HEK293 (cell line): ENCODE measurements at regions not wholly inside any gene's neighbourhood (a gene's known extent, or its start where the extent isn't known, plus 50 kb on each side); places are given as distances from the start of the nearest gene placed in this dataset.

Experiments
- CTCF ChIA-PET: fragments of 350-600 bp; formaldehyde crosslinking; extraction: SDS; loops from one replicate; lab custom pipeline; 2021; ENCODE audit warnings: antibody characterized with exemption; lab: Yijun Ruan, JAX
- POLR2A ChIA-PET: fragments of 300-600 bp; formaldehyde crosslinking; extraction: SDS; loops from one replicate; lab custom pipeline; 2020; ENCODE audit warnings: antibody characterized with exemption, inconsistent platforms; lab: Yijun Ruan, JAX
- H3K27ac ChIP-seq: fragments of 200-500 bp; sonication (Bioruptor generic); 2 replicates; pipeline ENCODE4 v1.5.1; 2014; ENCODE audit warnings: low read depth, low read length, control low read depth, inconsistent platforms; ENCODE audit errors: extremely low read depth
- H3K36me3 ChIP-seq, 2 experiments: fragments of 200-500 bp in 1 of 2; sonication (Bioruptor generic) in 1 of 2; 1 replicate in 1 of 2; 2 replicates in 1 of 2; pipeline ENCODE4 v1.5.1; 2014 to 2017; ENCODE audit warnings: inconsistent platforms in 2 of 2, low read length in 2 of 2; ENCODE audit not compliant: control insufficient read depth in 2 of 2, insufficient read depth in 1 of 2
- H3K4me1 ChIP-seq: fragments of 200-500 bp; sonication (Bioruptor generic); 2 replicates; pipeline ENCODE4 v1.5.1; 2014; ENCODE audit warnings: mild to moderate bottlenecking, low read length, inconsistent platforms; ENCODE audit not compliant: control insufficient read depth, insufficient read depth
- H3K4me3 ChIP-seq: 2 replicates; pipeline ENCODE4 v1.5.1; 2011; ENCODE audit warnings: low read depth, mild to moderate bottlenecking, control low read depth, low read length, moderate library complexity
- H3K9me3 ChIP-seq: fragments of 200-500 bp; sonication (Bioruptor generic); 2 replicates; pipeline ENCODE4 v1.5.1; 2014; ENCODE audit warnings: low read depth, low read length, inconsistent platforms; ENCODE audit not compliant: control insufficient read depth, insufficient read depth
- KLF1 ChIP-seq: fragments of 450-650 bp; formaldehyde crosslinking; IDR thresholded peaks from 2 replicates; pipeline ENCODE4 v1.5.1; 2016; ENCODE audit warnings: missing biosample characterization, missing genetic modification characterization
- KLF9 ChIP-seq: fragments of 450-650 bp; formaldehyde crosslinking; IDR thresholded peaks from 2 replicates; pipeline ENCODE4 v1.5.1; 2016; ENCODE audit warnings: missing biosample characterization, missing genetic modification characterization, low read depth
- MEIS1 ChIP-seq: sonication (generic); formaldehyde crosslinking; IDR thresholded peaks from 2 replicates; pipeline ENCODE4 v1.8.1; 2022; ENCODE audit warnings: missing genetic modification reagents, mild to moderate bottlenecking, borderline replicate concordance
- SP7 ChIP-seq: fragments of 450-650 bp; formaldehyde crosslinking; IDR thresholded peaks from 2 replicates; pipeline ENCODE4 v1.5.1; 2016; ENCODE audit warnings: missing biosample characterization, missing genetic modification characterization
- YY1 ChIP-seq: fragments of 450-650 bp; formaldehyde crosslinking; IDR thresholded peaks from 2 replicates; pipeline ENCODE4 v1.5.1; 2018; ENCODE audit warnings: missing biosample characterization, missing genetic modification characterization
- ZBTB17 ChIP-seq: fragments of 450-650 bp; formaldehyde crosslinking; IDR thresholded peaks from 2 replicates; pipeline ENCODE4 v1.5.1; 2016; ENCODE audit warnings: missing biosample characterization, missing genetic modification characterization
- ZBTB21 ChIP-seq: fragments of 450-650 bp; formaldehyde crosslinking; IDR thresholded peaks from 2 replicates; pipeline ENCODE4 v1.5.1; 2017; ENCODE audit warnings: missing biosample characterization, missing genetic modification characterization
- ZBTB26 ChIP-seq: fragments of 450-650 bp; formaldehyde crosslinking; optimal IDR thresholded peaks from 2 replicates; pipeline ENCODE3; 2016; ENCODE audit warnings: missing biosample characterization, mild to moderate bottlenecking, missing genetic modification characterization
- ZBTB48 ChIP-seq: fragments of 450-650 bp; formaldehyde crosslinking; IDR thresholded peaks from 2 replicates; pipeline ENCODE4 v1.5.1; 2016; ENCODE audit warnings: missing biosample characterization, missing genetic modification characterization
- ZBTB49 ChIP-seq: fragments of 450-650 bp; formaldehyde crosslinking; IDR thresholded peaks from 2 replicates; pipeline ENCODE4 v1.5.1; 2016; ENCODE audit warnings: missing biosample characterization, missing genetic modification characterization, low read depth
- ZFHX2 ChIP-seq: fragments of 450-650 bp; formaldehyde crosslinking; conservative IDR thresholded peaks from 2 replicates; pipeline ENCODE4 v1.5.1; 2016; ENCODE audit warnings: missing biosample characterization, missing genetic modification characterization
- ZFP3 ChIP-seq: fragments of 450-650 bp; formaldehyde crosslinking; IDR thresholded peaks from 2 replicates; pipeline ENCODE4 v1.5.1; 2016; ENCODE audit warnings: low read depth, missing biosample characterization, missing genetic modification characterization
- ZFP41 ChIP-seq: fragments of 450-650 bp; formaldehyde crosslinking; IDR thresholded peaks from 2 replicates; pipeline ENCODE4 v1.5.1; 2016; ENCODE audit warnings: missing biosample characterization, missing genetic modification characterization, borderline replicate concordance
- ZNF10 ChIP-seq: fragments of 450-650 bp; formaldehyde crosslinking; IDR thresholded peaks from 2 replicates; pipeline ENCODE4 v1.5.1; 2017; ENCODE audit warnings: missing biosample characterization, missing genetic modification characterization
- ZNF132 ChIP-seq: fragments of 450-650 bp; formaldehyde crosslinking; IDR thresholded peaks from 2 replicates; pipeline ENCODE4 v1.5.1; 2017; ENCODE audit warnings: missing biosample characterization, missing genetic modification characterization, borderline replicate concordance
- ZNF138 ChIP-seq: fragments of 450-650 bp; formaldehyde crosslinking; IDR thresholded peaks from 2 replicates; pipeline ENCODE4 v1.5.1; 2016; ENCODE audit warnings: missing biosample characterization, missing genetic modification characterization, borderline replicate concordance
- ZNF23 ChIP-seq: fragments of 450-650 bp; formaldehyde crosslinking; IDR thresholded peaks from 2 replicates; pipeline ENCODE4 v1.5.1; 2016; ENCODE audit warnings: missing biosample characterization, missing genetic modification characterization, borderline replicate concordance
- ZNF274 ChIP-seq, 2 experiments: fragments of 200-500 bp in 1 of 2; fragments of 450-650 bp in 1 of 2; sonication (Bioruptor generic) in 1 of 2; formaldehyde crosslinking in 1 of 2; IDR thresholded peaks; 2 replicates each; pipeline versions ENCODE4 v1.5.1 to v1.6.1; 2014 to 2016; ENCODE audit warnings: borderline replicate concordance in 1 of 2, inconsistent platforms in 1 of 2, low read length in 1 of 2, missing biosample characterization in 1 of 2, missing genetic modification characterization in 1 of 2
- ZNF366 ChIP-seq: fragments of 450-650 bp; formaldehyde crosslinking; conservative IDR thresholded peaks from 2 replicates; pipeline ENCODE4 v1.5.1; 2016; ENCODE audit warnings: missing biosample characterization, missing genetic modification characterization
- ZNF510 ChIP-seq: fragments of 450-650 bp; formaldehyde crosslinking; IDR thresholded peaks from 2 replicates; pipeline ENCODE4 v1.5.1; 2018; ENCODE audit warnings: mild to moderate bottlenecking, missing genetic modification characterization, missing biosample characterization; ENCODE audit not compliant: insufficient replicate concordance
- ZNF548 ChIP-seq: fragments of 450-650 bp; formaldehyde crosslinking; IDR thresholded peaks from 2 replicates; pipeline ENCODE4 v1.5.1; 2016; ENCODE audit warnings: missing biosample characterization, missing genetic modification characterization
- ZNF610 ChIP-seq: fragments of 450-650 bp; formaldehyde crosslinking; IDR thresholded peaks from 2 replicates; pipeline ENCODE4 v1.5.1; 2016; ENCODE audit warnings: missing biosample characterization, missing genetic modification characterization, borderline replicate concordance
- ZNF654 ChIP-seq: fragments of 450-650 bp; formaldehyde crosslinking; IDR thresholded peaks from 2 replicates; pipeline ENCODE4 v1.5.1; 2016; ENCODE audit warnings: low read depth, missing biosample characterization, missing genetic modification characterization
- ZNF768 ChIP-seq: fragments of 450-650 bp; formaldehyde crosslinking; IDR thresholded peaks from 2 replicates; pipeline ENCODE4 v1.5.1; 2018; ENCODE audit warnings: missing biosample characterization, mild to moderate bottlenecking, missing genetic modification characterization
- ZSCAN30 ChIP-seq: fragments of 450-650 bp; IDR thresholded peaks from 2 replicates; pipeline ENCODE4 v1.5.1; 2018; ENCODE audit warnings: missing biosample characterization, mild to moderate bottlenecking, missing genetic modification characterization, moderate library complexity
- ZSCAN4 ChIP-seq: fragments of 450-650 bp; formaldehyde crosslinking; IDR thresholded peaks from 2 replicates; pipeline ENCODE4 v1.5.1; 2017; ENCODE audit warnings: missing biosample characterization, missing genetic modification characterization
- ZXDB ChIP-seq: fragments of 450-650 bp; formaldehyde crosslinking; IDR thresholded peaks from 2 replicates; pipeline ENCODE4 v1.5.1; 2016; ENCODE audit warnings: missing biosample characterization, missing genetic modification characterization

GRCh38 chr6:25111782-25112181 is 167.4 kb upstream of the CARMIL1 start:
- POLR2A ChIA-PET: no interaction called here
- H3K9me3 ChIP-seq: no peaks in the 10 kb centered on the region
- TF ChIP-seq ZBTB26 (tag by site-specific recombination) (no peak), MEIS1 (no peak), ZBTB48 (tag by site-specific recombination) (no peak), ZNF138 (tag by site-specific recombination) (no peak), ZNF768 (no peak), ZNF548 (tag by site-specific recombination) (no peak), ZNF10 (tag by site-specific recombination) (no peak), ZNF23 (tag by site-specific recombination) (no peak), ZFP3 (tag by site-specific recombination) (no peak), ZSCAN30 (tag by site-specific recombination) (no peak), ZNF610 (tag by site-specific recombination) (no peak), ZFP41 (tag by site-specific recombination) (no peak), ZXDB (no peak), ZNF366 (tag by site-specific recombination) (no peak), ZBTB21 (tag by site-specific recombination) (no peak), YY1 (tag by site-specific recombination) (no peak), ZNF510 (tag by site-specific recombination) (no peak), ZNF132 (tag by site-specific recombination) (no peak), ZBTB17 (tag by site-specific recombination) (no peak)
- CTCF ChIA-PET: interaction anchor here (0.7 kb wide), 2 partner anchors 84 to 1398 kb away, joined by 3 to 4 read pairs; no protein-coding TSS in a partner anchor
- no peak overlapping the region for H3K27ac ChIP-seq
- H3K4me1 ChIP-seq: 0 out of 2 replicates have a peak, but pooled peaks cover 2% of the 10 kb centered on the region
- no peak overlapping the region for H3K4me3 ChIP-seq
- H3K36me3 ChIP-seq: no peaks in the 10 kb centered on the region

GRCh38 chr6:25112322-25112773 is 166.8 kb upstream of the CARMIL1 start:
- Histone ChIP-seq H3K9me3 (no peaks in the 10 kb centered on the region), H3K36me3 (no peaks in the 10 kb centered on the region), H3K4me3 (no peak overlapping the region), H3K4me1 (0 out of 2 replicates have a peak, but pooled peaks cover 2% of the 10 kb centered on the region), H3K27ac (no peak overlapping the region)
- TF ChIP-seq KLF1 (tag by site-specific recombination): peak; percentile 70
- TF ChIP-seq ZBTB49 (tag by site-specific recombination): peak; percentile 95
- 0 out of 2 replicates have a peak, but pooled peaks have one; percentile 8 for TF ChIP-seq ZFHX2 (tag by site-specific recombination)
- TF ChIP-seq ZNF654 (tag by site-specific recombination): no peak
- no peak for TF ChIP-seq ZSCAN4
- no peak for TF ChIP-seq ZNF274 (IDR thresholded peaks at IDR 0.05; ENCODE audit: low read length)
- TF ChIP-seq ZNF274 (tag by site-specific recombination; IDR thresholded peaks at IDR 0.05; ENCODE audit: borderline replicate concordance): no peak
- TF ChIP-seq KLF9 (tag by site-specific recombination): no peak
- 0 out of 2 replicates have a peak, but pooled peaks have one; percentile 34 for TF ChIP-seq SP7 (tag by site-specific recombination)
- CTCF ChIA-PET: interaction anchor here (0.5 to 0.7 kb wide), 2 partner anchors 261 to 1398 kb away, joined by 3 read pairs; no protein-coding TSS in a partner anchor
- POLR2A ChIA-PET: no interaction called here
